ENCODE measurements at regions not wholly inside any gene's neighbourhood (a gene's known extent, or its start where the extent isn't known, plus 50 kb on each side); places are given as distances from the start of the nearest gene placed in this dataset.

GRCh38 chr2:239828192-239828972, 196.8 kb downstream of the NDUFA10 start:
- FAIRE-seq (no peak), DNase-seq (ENCODE audit: extremely low read depth in 1 of 4, low spot score in 3 of 4) (no peak), ATAC-seq (no peak)
- ChIA-PET POLR2A (interaction anchor here (0.5 kb wide), 1 partner anchor 148 kb away, joined by 4 read pairs; no protein-coding TSS in a partner anchor), CTCF (ENCODE audit: low intra/inter-chr PET ratio) (no interaction called here)
- H3K36me3 ChIP-seq (ENCODE audit: control insufficient read depth, insufficient read depth, low read length) = no peaks in the 10 kb centered on the region
- BruUV-seq (replicated peaks) = no TSS peak
- H3K9ac ChIP-seq (ENCODE audit: insufficient read depth in 1 of 2, low read depth in 2 of 2, low read length in 2 of 2) = no peak overlapping the region
- H3K27ac ChIP-seq (ENCODE audit: extremely low read depth, low read depth, low read length) = no peak overlapping the region
- H3K79me2 ChIP-seq (ENCODE audit: control insufficient read depth, insufficient read depth, low read length) = no peaks in the 10 kb centered on the region
- in situ Hi-C loops (cut with MboI) = no loop called here
- no peak overlapping the region for H2AFZ ChIP-seq (ENCODE audit: low read depth, low read length)
- H3K4me1 ChIP-seq (replicated peaks in 1 of 2; ENCODE audit: control insufficient read depth in 2 of 2, insufficient read depth in 2 of 2, low read length in 2 of 2) = no peaks in the 10 kb centered on the region; a peak in 1 of 5 replicates
- TF ChIP-seq PHF20 (IDR thresholded peaks at IDR 0.05; ENCODE audit: partially characterized antibody) (no peak), ZFX (CRISPR knock-in tag; IDR thresholded peaks at IDR 0.05) (no peak), TGIF2 (CRISPR knock-in tag; IDR thresholded peaks at IDR 0.05) (no peak), THAP7 (CRISPR knock-in tag; IDR thresholded peaks at IDR 0.05) (no peak), YY1 (IDR thresholded peaks at IDR 0.05; ENCODE audit: borderline replicate concordance in 1 of 3, control insufficient read depth in 1 of 3, extremely low read depth in 1 of 3, insufficient read depth in 3 of 3, insufficient read length in 1 of 3, insufficient replicate concordance in 2 of 3, low read depth in 1 of 3, low read length in 2 of 3) (no peak), ZNF609 (CRISPR knock-in tag; IDR thresholded peaks at IDR 0.05; ENCODE audit: borderline replicate concordance) (no peak), IRF9 (tag; IDR thresholded peaks at IDR 0.05) (no peak), PKNOX1 (IDR thresholded peaks at IDR 0.05) (no peak), ZNF232 (CRISPR knock-in tag; IDR thresholded peaks at IDR 0.05) (no peak), TCF3 (CRISPR knock-in tag; IDR thresholded peaks at IDR 0.05) (no peak)
- H3K4me3 ChIP-seq = no peak overlapping the region
- no peak overlapping the region for H3K4me2 ChIP-seq (ENCODE audit: insufficient read depth, low read length)
- peaks cover 0 to 64% of the 10 kb centered on the region in 2 experiments; a peak in 2 of 5 replicates for H3K27me3 ChIP-seq (ENCODE audit: control insufficient read depth in 2 of 2, insufficient read depth in 2 of 2, low read length in 2 of 2)
- intact Hi-C loops (cut with micrococcal nuclease) = no loop called here
- 6% methylated on average over 16 of the region's 20 CpGs for WGBS (ENCODE audit: insufficient coverage, low coverage, missing lambda C conversion rate)
- no peaks in the 10 kb centered on the region for H3K9me3 ChIP-seq (replicated peaks; ENCODE audit: control insufficient read depth, insufficient read depth, low read depth, low read length)
- H3K9me1 ChIP-seq (ENCODE audit: control insufficient read depth, insufficient read depth, low read length) = no peaks in the 10 kb centered on the region
- no peaks in the 10 kb centered on the region for H4K20me1 ChIP-seq (replicated peaks; ENCODE audit: control insufficient read depth, insufficient read depth, low read length)
